HAP-1 (cell line): ENCODE measurements at regions not wholly inside any gene's neighbourhood (a gene's known extent, or its start where the extent isn't known, plus 50 kb on each side); places are given as distances from the start of the nearest gene placed in this dataset.

Experiments
- DNase-seq, 2 experiments: peaks; one replicate each; pipeline ENCODE4 v3.0.0-alpha.2; 2016 to 2020; ENCODE audit warnings: low spot score in 2 of 2
- H3K27me3 ChIP-seq: fragments of 250-450 bp; sonication (Bioruptor Pico); 2 replicates; pipeline ENCODE4 v1.5.1; 2020; ENCODE audit warnings: low read depth, mild to moderate bottlenecking, moderate library complexity
- H3K36me3 ChIP-seq: fragments of 250-450 bp; sonication (Bioruptor Pico); replicated peaks from 2 replicates; pipeline ENCODE4 v1.5.1; 2020; ENCODE audit warnings: mild to moderate bottlenecking
- H3K4me1 ChIP-seq: fragments of 250-450 bp; sonication (Bioruptor Pico); 2 replicates; pipeline ENCODE4 v1.5.1; 2020; ENCODE audit warnings: mild to moderate bottlenecking
- H3K4me3 ChIP-seq: fragments of 250-450 bp; sonication (Bioruptor Pico); 2 replicates; pipeline ENCODE4 v1.5.1; 2020; ENCODE audit warnings: mild to moderate bottlenecking, moderate library complexity
- H3K9me3 ChIP-seq: fragments of 250-450 bp; sonication (Bioruptor Pico); 2 replicates; pipeline ENCODE4 v1.5.1; 2020; ENCODE audit warnings: mild to moderate bottlenecking, moderate library complexity
- in situ Hi-C: fragments of 300-500 bp; cut with MboI; formaldehyde crosslinking; loops from 3 replicates; pipeline ENCODE4 v1.14.3; 2020; ENCODE audit warnings: low sequenced_read_pairs, inconsistent platforms, mixed read lengths

GRCh38 chr19:16017138-16017490, 59.2 kb upstream of the TPM4 start:
- DNase-seq: no peak
- H3K9me3 ChIP-seq: no peaks in the 10 kb centered on the region
- no peaks in the 10 kb centered on the region for H3K36me3 ChIP-seq
- no peaks in the 10 kb centered on the region for H3K4me1 ChIP-seq
- no peaks in the 10 kb centered on the region for H3K27me3 ChIP-seq
- H3K4me3 ChIP-seq: no peak overlapping the region
- in situ Hi-C loops: no loop called here

GRCh38 chr19:16018106-16018755, 58.1 kb upstream of the TPM4 start:
- Histone ChIP-seq H3K9me3 (no peaks in the 10 kb centered on the region), H3K27me3 (no peaks in the 10 kb centered on the region), H3K4me3 (no peak overlapping the region), H3K4me1 (no peaks in the 10 kb centered on the region), H3K36me3 (no peaks in the 10 kb centered on the region)
- in situ Hi-C loops: no loop called here
- no peak for DNase-seq

- no peak for DNase-seq
- Histone ChIP-seq H3K27me3 (no peaks in the 10 kb centered on the region), H3K4me3 (no peak overlapping the region), H3K9me3 (no peaks in the 10 kb centered on the region), H3K4me1 (no peaks in the 10 kb centered on the region), H3K36me3 (no peaks in the 10 kb centered on the region)
- in situ Hi-C loops: no loop called here
These were observed 57.3 kb upstream of the TPM4 start for GRCh38 chr19:16018801-16019551.

GRCh38 chr19:16019691-16020448, 56.4 kb upstream of the TPM4 start:
- no peaks in the 10 kb centered on the region for H3K4me1 ChIP-seq
- no peaks in the 10 kb centered on the region for H3K27me3 ChIP-seq
- in situ Hi-C loops: no loop called here
- H3K9me3 ChIP-seq: no peaks in the 10 kb centered on the region
- H3K4me3 ChIP-seq: no peak overlapping the region
- H3K36me3 ChIP-seq: no peaks in the 10 kb centered on the region
- no peak for DNase-seq

- no peaks in the 10 kb centered on the region for H3K9me3 ChIP-seq
- in situ Hi-C loops: no loop called here
- no peaks in the 10 kb centered on the region for H3K4me1 ChIP-seq
These were observed 54.5 kb upstream of the TPM4 start for GRCh38 chr19:16021796-16022195.

GRCh38 chr19:16022251-16022650, 54.0 kb upstream of the TPM4 start:
- in situ Hi-C loops: no loop called here
- H3K4me3 ChIP-seq: no peak overlapping the region
- no peaks in the 10 kb centered on the region for H3K9me3 ChIP-seq
- H3K4me1 ChIP-seq: no peaks in the 10 kb centered on the region
- no peaks in the 10 kb centered on the region for H3K36me3 ChIP-seq
- H3K27me3 ChIP-seq: no peaks in the 10 kb centered on the region
- DNase-seq: no peak

More at GRCh38 chr19:16021796-16022195, 54.5 kb upstream of the TPM4 start:
- no peak overlapping the region for H3K4me3 ChIP-seq
- no peaks in the 10 kb centered on the region for H3K27me3 ChIP-seq
- DNase-seq: no peak
- no peaks in the 10 kb centered on the region for H3K36me3 ChIP-seq

GRCh38 chr19:16022681-16023080, 53.6 kb upstream of the TPM4 start:
- no peak overlapping the region for H3K4me3 ChIP-seq
- H3K36me3 ChIP-seq: no peaks in the 10 kb centered on the region
- H3K4me1 ChIP-seq: no peaks in the 10 kb centered on the region
- DNase-seq: no peak
- no peaks in the 10 kb centered on the region for H3K9me3 ChIP-seq
- no peaks in the 10 kb centered on the region for H3K27me3 ChIP-seq
- in situ Hi-C loops: no loop called here

GRCh38 chr19:16023146-16023915, 53.0 kb upstream of the TPM4 start:
- in situ Hi-C loops: no loop called here
- H3K27me3 ChIP-seq: no peaks in the 10 kb centered on the region
- DNase-seq: no peak
- no peaks in the 10 kb centered on the region for H3K4me1 ChIP-seq
- no peaks in the 10 kb centered on the region for H3K36me3 ChIP-seq
- no peak overlapping the region for H3K4me3 ChIP-seq
- no peaks in the 10 kb centered on the region for H3K9me3 ChIP-seq

- Histone ChIP-seq H3K36me3 (no peaks in the 10 kb centered on the region), H3K9me3 (no peaks in the 10 kb centered on the region), H3K4me1 (no peaks in the 10 kb centered on the region), H3K4me3 (no peak overlapping the region), H3K27me3 (no peaks in the 10 kb centered on the region)
- in situ Hi-C loops: no loop called here
- DNase-seq: no peak
These were observed 51.8 kb upstream of the TPM4 start for GRCh38 chr19:16024266-16025107.

- Histone ChIP-seq H3K4me3 (no peak overlapping the region), H3K27me3 (no peaks in the 10 kb centered on the region), H3K4me1 (no peaks in the 10 kb centered on the region), H3K36me3 (no peaks in the 10 kb centered on the region), H3K9me3 (no peaks in the 10 kb centered on the region)
- in situ Hi-C loops: no loop called here
- DNase-seq: peak in 1 of 2 experiments; percentile 42
These were observed 50.9 kb upstream of the TPM4 start for GRCh38 chr19:16025108-16026101.

- in situ Hi-C loops: no loop called here
- Histone ChIP-seq H3K36me3 (no peaks in the 10 kb centered on the region), H3K27me3 (no peaks in the 10 kb centered on the region), H3K4me1 (no peaks in the 10 kb centered on the region), H3K4me3 (no peak overlapping the region), H3K9me3 (no peaks in the 10 kb centered on the region)
- no peak for DNase-seq
These were observed 50.2 kb upstream of the TPM4 start for GRCh38 chr19:16026131-16026530.
